Caco-2 (cell line): ENCODE measurements at regions not wholly inside any gene's neighbourhood (a gene's known extent, or its start where the extent isn't known, plus 50 kb on each side); places are given as distances from the start of the nearest gene placed in this dataset.

Source experiments
- BruUV-seq: library from RNA; stranded (reverse); fragments of 400-500 nt; replicated peaks from 2 replicates; lab custom pipeline; 2021; lab: Mats Ljungman, UMichigan
- CTCF ChIA-PET: fragments of 300-600 bp; sonication (Branson Sonifier 250); formaldehyde crosslinking; loops from one replicate; lab custom pipeline; 2022; ENCODE audit warnings: antibody characterized with exemption; lab: Charles Lee
- POLR2A ChIA-PET: fragments of 300-600 bp; sonication (Branson Sonifier 250); formaldehyde crosslinking; loops from one replicate; lab custom pipeline; 2022; ENCODE audit warnings: antibody characterized with exemption; lab: Charles Lee
- DNase-seq, 2 experiments: peaks; one replicate each; pipeline versions ENCODE4 v3.0.0 to v3.0.0-alpha.2; 2020 to 2022
- H3K27me3 ChIP-seq: replicated peaks from 2 replicates; pipeline ENCODE4 v1.6.0; 2011; ENCODE audit warnings: low read length; ENCODE audit not compliant: control insufficient read depth, insufficient read depth
- H3K36me3 ChIP-seq: 2 replicates; pipeline ENCODE4 v1.5.1; 2011; ENCODE audit warnings: low read length; ENCODE audit not compliant: control insufficient read depth, insufficient read depth
- H3K4me1 ChIP-seq: fragments of 250-450 bp; sonication (Bioruptor Pico); 2 replicates; pipeline ENCODE4 v1.5.1; 2020; ENCODE audit warnings: mild to moderate bottlenecking
- H3K4me3 ChIP-seq: 2 replicates; pipeline ENCODE4 v1.5.1; 2011; ENCODE audit warnings: low read depth, mild to moderate bottlenecking, control low read depth, low read length
- H3K9me3 ChIP-seq: fragments of 250-450 bp; sonication (Bioruptor Pico); 2 replicates; pipeline ENCODE4 v1.5.1; 2020; ENCODE audit warnings: mild to moderate bottlenecking, moderate library complexity
- H3K27ac Mint-ChIP-seq: one replicate; pipeline ENCODE4 v1.8.0; 2022; ENCODE audit warnings: mixed read lengths; ENCODE audit not compliant: unreplicated experiment
- H3K27me3 Mint-ChIP-seq: one replicate; pipeline ENCODE4 v1.8.0; 2022; ENCODE audit warnings: mixed read lengths; ENCODE audit not compliant: insufficient read depth, unreplicated experiment
- H3K36me3 Mint-ChIP-seq: one replicate; pipeline ENCODE4 v1.8.0; 2022; ENCODE audit warnings: mild to moderate bottlenecking, mixed read lengths; ENCODE audit not compliant: insufficient read depth, unreplicated experiment
- H3K4me1 Mint-ChIP-seq: one replicate; pipeline ENCODE4 v1.8.0; 2022; ENCODE audit warnings: low read depth, mixed read lengths; ENCODE audit not compliant: unreplicated experiment
- H3K4me3 Mint-ChIP-seq: one replicate; pipeline ENCODE4 v1.8.0; 2022; ENCODE audit warnings: mild to moderate bottlenecking, moderate library complexity, mixed read lengths; ENCODE audit not compliant: unreplicated experiment
- H3K9me3 Mint-ChIP-seq: one replicate; pipeline ENCODE4 v1.8.0; 2022; ENCODE audit warnings: mixed read lengths; ENCODE audit not compliant: unreplicated experiment
- CTCF ChIP-seq, 2 experiments: fragments of 200-600 bp in 1 of 2; IDR thresholded peaks; 1 replicate in 1 of 2; 2 replicates in 1 of 2; pipeline versions ENCODE4 v1.5.1 to v1.8.0; 2011 to 2022; ENCODE audit warnings: antibody characterized with exemption in 1 of 2, control low read depth in 1 of 2, inconsistent platforms in 1 of 2, low read depth in 1 of 2, low read length in 1 of 2, mild to moderate bottlenecking in 1 of 2, moderate library complexity in 1 of 2; ENCODE audit not compliant: insufficient read depth in 1 of 2, severe bottlenecking in 1 of 2, unreplicated experiment in 1 of 2
- intact Hi-C: fragments of 100-400 bp; cut with micrococcal nuclease; formaldehyde crosslinking; loops from one replicate; pipeline ENCODE4 v1.10.0; 2022; ENCODE audit not compliant: unreplicated experiment

- no peaks in the 10 kb centered on the region for H3K36me3 ChIP-seq
- BruUV-seq = no TSS peak
- no peak overlapping the region for H3K27ac Mint-ChIP-seq
- intact Hi-C loops = no loop called here
- ChIA-PET CTCF (no interaction called here), POLR2A (no interaction called here)
- H3K9me3 ChIP-seq = peaks cover 13% of the 10 kb centered on the region
- H3K4me3 ChIP-seq = no peak overlapping the region
- no peak for DNase-seq
- H3K27me3 ChIP-seq = no peaks in the 10 kb centered on the region
- no peaks in the 10 kb centered on the region for H3K36me3 Mint-ChIP-seq
- H3K4me1 ChIP-seq = no peaks in the 10 kb centered on the region
- H3K27me3 Mint-ChIP-seq = no peaks in the 10 kb centered on the region
- peaks cover 12% of the 10 kb centered on the region for H3K9me3 Mint-ChIP-seq
- TF ChIP-seq CTCF (IDR thresholded peaks at IDR 0.05; ENCODE audit: insufficient read depth in 1 of 2, low read depth in 1 of 2, low read length in 1 of 2, severe bottlenecking in 1 of 2, unreplicated experiment in 1 of 2) = no peak
- no peak overlapping the region for H3K4me3 Mint-ChIP-seq
- H3K4me1 Mint-ChIP-seq = no peaks in the 10 kb centered on the region
These were observed 1061.0 kb upstream of the WWC1 start for GRCh38 chr5:167230414-167230813.

- TF ChIP-seq CTCF (IDR thresholded peaks at IDR 0.05; ENCODE audit: insufficient read depth in 1 of 2, low read depth in 1 of 2, low read length in 1 of 2, severe bottlenecking in 1 of 2, unreplicated experiment in 1 of 2) = no peak
- H3K27me3 Mint-ChIP-seq = no peaks in the 10 kb centered on the region
- POLR2A ChIA-PET = no interaction called here
- H3K4me3 ChIP-seq = no peak overlapping the region
- DNase-seq = no peak
- no TSS peak for BruUV-seq
- H3K9me3 ChIP-seq = peaks cover 9% of the 10 kb centered on the region
- no peaks in the 10 kb centered on the region for H3K27me3 ChIP-seq
- intact Hi-C loops = no loop called here
- no peak overlapping the region for H3K4me3 Mint-ChIP-seq
- no peaks in the 10 kb centered on the region for H3K4me1 Mint-ChIP-seq
- peaks cover 5% of the 10 kb centered on the region for H3K9me3 Mint-ChIP-seq
- H3K4me1 ChIP-seq = no peaks in the 10 kb centered on the region
- no peaks in the 10 kb centered on the region for H3K36me3 Mint-ChIP-seq
- CTCF ChIA-PET = no interaction called here
- H3K27ac Mint-ChIP-seq = no peak overlapping the region
- no peaks in the 10 kb centered on the region for H3K36me3 ChIP-seq
These were observed 1058.7 kb upstream of the WWC1 start for GRCh38 chr5:167232675-167233311.

GRCh38 chr5:167233507-167234220 is 1057.8 kb upstream of the WWC1 start:
- BruUV-seq = no TSS peak
- H3K36me3 Mint-ChIP-seq = no peaks in the 10 kb centered on the region
- H3K36me3 ChIP-seq = no peaks in the 10 kb centered on the region
- no peak overlapping the region for H3K4me3 ChIP-seq
- H3K27me3 Mint-ChIP-seq = no peaks in the 10 kb centered on the region
- no peak overlapping the region for H3K27ac Mint-ChIP-seq
- DNase-seq = no peak
- H3K4me1 Mint-ChIP-seq = no peaks in the 10 kb centered on the region
- no peaks in the 10 kb centered on the region for H3K9me3 Mint-ChIP-seq
- no peaks in the 10 kb centered on the region for H3K27me3 ChIP-seq
- intact Hi-C loops = no loop called here
- H3K4me3 Mint-ChIP-seq = no peak overlapping the region
- peaks cover 3% of the 10 kb centered on the region; the same call in 1 of the 2 replicates for H3K9me3 ChIP-seq
- ChIA-PET POLR2A (no interaction called here), CTCF (no interaction called here)
- TF ChIP-seq CTCF (IDR thresholded peaks at IDR 0.05; ENCODE audit: insufficient read depth in 1 of 2, low read depth in 1 of 2, low read length in 1 of 2, severe bottlenecking in 1 of 2, unreplicated experiment in 1 of 2) = no peak
- H3K4me1 ChIP-seq = no peaks in the 10 kb centered on the region
